NOMO-1 treated with DMSO at 0.1 percent for 48 hours (cell line): ENCODE measurements at regions not wholly inside any gene's neighbourhood (a gene's known extent, or its start where the extent isn't known, plus 50 kb on each side); places are given as distances from the start of the nearest gene placed in this dataset.
"Not testable (repeated sequence)": the region's sequence is repeated elsewhere in the genome, so short reads cannot be mapped to it uniquely, and the experiment has no call there.

Experiments used
- DNase-seq: peaks from one replicate; lab custom pipeline; 2025; ENCODE audit not compliant: unreplicated experiment; lab: John Stamatoyannopoulos, UW

DNA sequence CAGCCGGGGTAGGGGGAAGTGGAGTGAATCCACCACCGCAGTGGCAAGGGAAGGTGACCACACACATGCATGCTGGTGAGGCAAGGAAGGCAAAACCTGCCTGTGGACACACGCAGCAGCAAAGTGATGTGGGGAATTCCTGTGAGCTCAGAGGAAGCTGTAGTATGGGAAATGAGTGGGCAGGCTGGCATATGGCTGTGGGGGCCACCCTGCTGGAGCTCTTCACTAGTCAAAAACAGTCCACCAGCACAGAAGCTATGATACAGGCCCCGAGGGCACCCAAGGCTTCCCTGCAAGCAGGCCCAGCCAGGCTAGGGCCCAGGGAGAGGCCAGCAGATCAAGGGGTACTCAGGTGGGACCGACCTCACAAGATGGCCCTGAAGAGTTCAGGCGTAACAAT is 239.1 kb downstream of the CHM start:
- no peak for DNase-seq

DNA sequence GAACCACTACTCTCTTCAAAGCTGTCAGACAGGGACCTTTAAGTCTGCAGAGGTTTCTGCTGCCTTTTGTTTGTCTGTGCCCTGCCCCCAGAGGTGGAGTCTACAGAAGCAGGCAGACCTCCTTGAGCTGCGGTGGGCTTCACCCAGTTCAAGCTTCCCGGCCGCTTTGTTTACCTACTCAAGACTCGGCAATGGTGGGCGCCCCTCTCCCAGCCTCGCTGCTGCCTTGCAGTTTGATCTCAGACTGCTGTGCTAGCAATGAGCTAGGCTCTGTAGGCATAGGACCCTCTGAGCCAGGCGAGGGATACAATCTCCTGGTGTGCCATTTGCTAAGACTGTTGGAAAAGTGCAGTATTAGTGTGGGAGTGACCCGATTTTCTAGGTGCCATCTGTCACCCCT is 275.0 kb downstream of the CHM start:
- DNase-seq = not testable (repeated sequence)

DNA sequence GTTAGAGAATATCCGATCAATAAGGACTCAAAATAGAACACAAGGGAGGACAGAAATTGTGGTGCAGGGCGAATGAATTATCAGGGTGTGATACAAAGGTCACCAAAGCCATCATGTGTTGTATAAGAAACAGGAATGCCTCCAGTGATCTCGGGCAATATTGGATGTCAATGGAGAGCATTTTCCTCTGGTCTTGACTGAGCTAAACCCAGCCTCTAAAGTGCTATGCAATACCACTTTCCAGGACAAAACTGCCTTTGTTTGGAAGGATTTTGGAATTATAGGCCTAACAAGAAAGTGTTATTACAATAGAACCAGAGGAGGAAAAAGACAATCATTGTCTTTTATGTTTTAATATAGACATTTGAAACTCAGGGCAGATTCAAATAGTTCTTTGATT is 281.7 kb downstream of the CHM start:
- DNase-seq = no peak

DNA sequence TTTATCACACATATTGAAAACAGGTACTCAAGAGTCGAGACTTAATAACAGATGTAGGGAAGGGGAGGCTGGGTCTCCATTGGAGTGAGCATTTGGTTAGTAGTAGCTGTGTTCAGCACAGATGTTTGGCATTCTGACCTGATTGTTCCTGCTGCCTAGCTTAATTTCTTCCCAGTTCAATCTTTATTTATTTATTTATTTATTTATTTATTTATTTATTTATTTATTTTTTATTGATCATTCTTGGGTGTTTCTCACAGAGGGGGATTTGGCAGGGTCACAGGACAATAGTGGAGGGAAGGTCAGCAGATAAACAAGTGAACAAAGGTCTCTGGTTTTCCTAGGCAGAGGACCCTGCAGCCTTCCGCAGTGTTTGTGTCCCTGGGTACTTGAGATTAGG is 324.3 kb downstream of the CHM start:
- DNase-seq = not testable (repeated sequence)

DNA sequence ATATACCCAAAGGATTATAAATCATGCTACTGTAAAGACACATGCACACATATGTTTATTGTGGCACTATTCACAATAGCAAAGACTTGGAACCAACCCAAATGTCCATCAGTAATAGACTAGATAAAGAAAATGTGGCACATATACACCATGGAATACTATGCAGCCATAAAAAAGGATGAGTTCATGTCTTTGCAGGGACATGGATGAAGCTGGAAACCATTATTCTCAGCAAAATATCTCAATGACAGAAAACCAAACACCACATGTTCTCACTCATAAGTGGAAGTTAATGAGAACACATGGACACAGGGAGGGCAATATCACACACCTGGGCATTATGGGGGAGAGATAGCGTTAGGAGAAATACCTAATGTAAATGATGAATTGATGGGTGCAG is 323.8 kb upstream of the POF1B start:
- DNase-seq = not testable (repeated sequence)

DNA sequence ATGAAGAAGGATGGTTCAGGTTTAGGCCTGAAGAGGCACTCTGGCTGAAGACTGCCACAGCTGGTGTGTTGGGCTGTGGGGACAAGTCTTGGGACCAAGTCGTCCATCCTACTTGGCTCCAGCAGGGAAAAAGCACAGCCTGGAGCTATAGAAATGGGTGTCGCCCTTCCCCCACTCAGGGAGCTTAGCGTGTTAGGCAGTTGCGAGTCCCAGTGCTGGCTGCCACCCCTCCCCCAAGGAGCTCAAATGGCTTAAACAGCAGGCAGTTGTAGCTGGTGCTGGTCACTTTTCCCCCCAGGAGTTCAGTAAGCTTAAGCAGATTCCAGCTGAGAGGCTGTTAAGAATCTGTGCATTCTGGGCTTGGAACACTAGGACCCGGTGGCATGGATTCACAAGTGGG is 319.5 kb upstream of the POF1B start:
- no peak for DNase-seq

DNA sequence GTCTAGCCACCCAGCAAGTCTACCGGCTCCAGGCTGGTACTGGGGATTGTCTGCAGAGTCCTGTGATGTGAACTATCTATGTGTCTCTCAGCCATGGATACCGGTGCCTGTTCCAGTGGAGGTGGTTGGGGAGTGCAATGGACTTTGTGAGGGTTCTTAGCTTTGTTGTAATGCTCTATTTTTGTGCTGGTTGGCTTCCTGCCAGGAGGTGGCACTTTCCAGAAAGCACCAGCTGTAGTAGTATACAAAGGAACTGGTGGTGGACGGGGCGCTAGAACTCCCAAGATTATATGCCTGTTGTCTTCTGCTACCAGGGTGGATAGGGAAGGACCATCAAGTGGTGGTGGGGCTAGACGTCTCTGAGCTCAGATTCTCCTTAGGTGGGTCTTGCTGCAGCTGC is 306.4 kb upstream of the POF1B start:
- no peak for DNase-seq

DNA sequence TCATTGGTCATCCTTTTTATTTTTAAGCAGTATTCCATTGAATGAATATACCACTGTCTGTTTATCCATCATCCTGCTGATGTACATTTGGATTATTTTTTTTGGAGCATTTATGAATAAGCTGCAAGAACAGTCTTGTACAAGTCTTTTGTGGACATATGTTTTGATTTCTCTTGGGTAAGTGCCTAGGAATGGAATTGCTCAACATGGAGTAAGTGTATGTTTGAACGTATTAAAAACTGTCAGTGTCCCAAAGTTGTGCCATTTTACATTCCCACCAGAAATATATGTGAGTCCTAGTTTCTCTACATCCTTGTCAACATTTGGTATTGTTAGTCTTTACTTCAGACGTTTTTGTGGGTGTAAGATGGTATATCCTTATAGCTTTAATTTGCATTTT is 287.0 kb upstream of the POF1B start:
- DNase-seq = no peak

DNA sequence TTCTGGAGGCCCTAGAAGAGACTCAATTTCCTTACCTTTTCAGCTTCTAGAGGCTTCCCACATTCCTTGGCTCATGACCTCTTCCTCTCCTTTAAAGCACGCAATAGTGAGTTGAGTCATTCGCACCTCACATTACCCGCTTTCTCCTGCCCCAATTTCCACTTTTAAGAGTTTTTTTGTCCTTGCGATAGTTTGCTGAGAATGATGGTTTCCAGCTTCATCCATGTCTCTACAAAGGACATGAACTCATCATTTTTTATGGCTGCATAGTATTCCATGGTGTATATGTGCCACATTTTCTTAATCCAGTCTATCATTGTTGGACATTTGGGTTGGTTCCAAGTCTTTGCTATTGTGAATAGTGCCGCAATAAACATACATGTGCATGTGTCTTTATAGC is 284.5 kb upstream of the POF1B start:
- DNase-seq = not testable (repeated sequence)

DNA sequence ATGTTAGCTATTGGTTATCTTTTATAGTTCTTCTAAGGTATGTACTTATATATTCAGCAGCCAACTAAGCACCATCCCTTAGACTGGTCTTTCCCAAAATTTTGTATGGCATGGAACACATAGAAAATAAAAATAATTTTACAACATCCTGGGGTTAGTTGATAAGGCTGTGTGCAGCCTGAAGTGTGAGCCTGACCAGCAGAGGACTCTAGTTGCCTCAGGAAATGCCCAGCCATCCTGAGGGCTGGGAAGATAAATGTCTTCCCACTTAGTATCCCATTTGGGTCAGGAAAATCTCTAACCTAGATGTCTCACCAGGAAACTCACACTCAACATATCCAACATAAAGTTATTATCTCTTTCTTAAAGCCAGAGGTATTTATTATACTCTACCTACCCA is 251.4 kb upstream of the POF1B start:
- DNase-seq = no peak

DNA sequence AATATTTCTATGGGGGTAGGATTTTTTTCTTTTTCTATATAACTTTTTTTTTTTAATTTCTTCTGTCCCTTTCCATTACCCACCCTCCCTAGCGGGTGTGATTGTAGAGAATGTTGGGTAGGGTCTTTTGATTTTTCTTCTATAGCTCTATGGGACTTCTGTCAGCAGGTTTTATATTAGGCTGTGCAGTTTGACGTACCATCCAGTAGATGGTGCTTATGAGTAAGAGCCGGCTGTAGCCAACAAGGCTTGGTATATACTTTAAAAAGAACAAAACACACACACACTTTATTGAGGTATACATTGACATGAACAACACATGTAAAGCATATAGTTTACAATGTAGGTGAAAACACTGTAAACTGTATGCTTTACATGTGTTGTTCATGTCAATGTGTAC is 247.9 kb upstream of the POF1B start:
- DNase-seq = peak; percentile 14

DNA sequence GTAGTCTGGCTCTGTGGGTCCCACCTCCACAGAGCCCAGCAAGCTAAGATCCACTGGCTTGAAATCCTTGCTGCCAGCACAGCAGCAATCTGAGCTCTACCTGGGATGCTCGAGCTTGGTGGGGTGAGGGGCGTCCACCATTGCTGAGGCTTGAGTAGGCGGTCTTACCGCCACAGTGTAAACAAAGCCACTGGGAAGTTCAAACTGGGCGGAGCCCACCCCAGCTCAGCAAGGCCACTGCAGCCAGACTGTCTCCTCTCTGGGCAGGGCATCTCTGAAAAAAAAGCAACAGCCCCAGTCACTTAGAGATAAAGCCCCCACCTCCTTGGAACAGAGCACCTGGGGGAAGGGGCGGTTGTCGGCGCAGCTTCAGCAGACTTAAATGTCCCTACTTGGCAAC is 243.2 kb upstream of the POF1B start:
- DNase-seq = no peak

DNA sequence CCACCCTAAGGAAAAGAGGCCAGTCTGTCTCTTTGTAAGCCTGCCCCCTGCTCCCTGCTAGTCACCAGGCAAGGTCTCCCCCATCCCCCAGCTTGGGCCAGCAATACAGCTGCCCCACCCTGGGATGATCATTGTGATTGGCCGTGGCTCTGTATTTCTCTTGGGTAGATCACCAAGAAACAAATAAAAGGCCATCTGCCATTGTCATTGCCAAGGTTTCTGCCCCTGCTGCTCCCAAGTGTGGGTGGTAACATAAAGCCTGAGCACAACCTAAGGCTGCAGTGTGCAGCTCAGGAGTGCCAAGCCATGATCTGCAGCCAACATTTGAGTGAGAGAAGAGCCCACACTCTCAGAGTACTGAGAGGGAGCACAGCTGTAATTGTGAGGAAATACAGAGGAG is 241.0 kb upstream of the POF1B start:
- no peak for DNase-seq

DNA sequence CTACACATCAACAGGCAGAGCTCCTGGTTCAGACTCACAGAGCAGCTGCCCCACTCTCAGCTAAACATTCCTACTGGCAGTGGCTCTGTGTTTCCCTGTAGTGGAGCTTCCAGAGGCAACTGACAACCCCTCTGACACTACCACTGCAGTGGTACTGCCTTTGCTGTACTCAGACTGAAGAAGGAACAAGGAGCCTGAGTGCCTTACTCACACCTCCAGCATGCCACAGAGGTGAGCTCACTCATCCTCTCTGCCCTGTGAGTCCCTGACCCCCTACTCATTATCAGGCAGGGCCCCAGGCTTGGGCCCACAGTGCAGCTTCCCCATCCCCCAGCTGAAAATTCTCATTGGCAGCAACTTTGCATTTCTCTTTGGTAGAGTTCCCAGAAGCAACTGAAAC is 240.5 kb upstream of the POF1B start:
- DNase-seq = no peak

DNA sequence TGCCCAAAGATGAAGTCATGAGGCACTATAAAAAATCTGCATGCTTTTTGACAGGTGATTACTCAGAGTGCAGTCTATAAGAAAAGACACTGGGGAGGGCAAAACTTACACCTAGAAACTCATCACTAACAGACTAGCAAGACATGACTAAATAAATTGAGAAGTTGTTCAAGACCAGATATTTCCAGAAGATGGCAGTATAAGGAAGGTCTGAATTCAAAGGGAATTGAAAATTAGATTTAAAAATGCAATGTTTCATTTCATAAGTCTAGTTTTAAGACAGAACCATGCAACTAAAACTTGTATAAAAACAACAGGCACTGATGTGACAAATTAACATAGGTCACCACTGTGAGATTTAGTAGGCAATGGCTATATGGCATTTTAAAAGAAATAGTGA is 232.5 kb upstream of the POF1B start:
- peak; percentile 10 for DNase-seq

DNA sequence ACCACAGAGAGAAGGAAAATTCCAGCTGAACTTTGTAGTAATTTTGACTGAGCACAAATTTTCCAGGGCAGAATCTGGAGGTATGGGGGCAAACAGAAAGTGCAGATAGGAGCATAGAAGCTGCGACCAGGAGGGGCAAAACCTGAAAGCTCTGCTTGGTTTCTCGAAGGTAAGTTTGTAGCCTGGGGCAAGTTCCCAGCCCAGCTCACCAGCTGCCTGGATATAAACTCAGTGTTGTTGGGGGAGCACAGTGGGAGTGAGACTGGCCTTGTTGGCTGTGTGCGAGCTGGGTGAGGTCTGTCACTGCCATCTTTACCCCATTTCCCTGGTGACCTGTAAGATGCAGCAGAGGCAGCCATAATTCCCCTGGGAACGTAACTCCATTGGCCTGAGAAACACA is 213.5 kb upstream of the POF1B start:
- DNase-seq = no peak

DNA sequence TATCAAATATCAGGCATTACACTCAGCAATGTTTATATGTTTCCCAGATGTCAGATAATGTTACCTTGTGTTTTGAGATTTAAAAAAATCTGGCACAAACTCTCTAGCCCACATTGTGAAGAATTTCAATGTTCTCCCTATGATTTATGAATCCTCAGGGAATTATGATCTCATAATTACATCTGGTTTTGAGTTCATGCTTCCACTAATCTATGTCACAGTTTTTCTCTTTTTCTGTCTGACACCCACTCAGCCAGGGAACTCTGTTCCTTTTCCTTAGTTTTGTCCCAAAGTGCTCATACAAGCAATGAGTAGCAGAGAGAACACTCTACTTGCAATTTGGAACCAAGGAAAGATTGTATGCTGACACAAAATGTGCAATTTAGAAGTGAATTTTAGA is 212.1 kb upstream of the POF1B start:
- no peak for DNase-seq

DNA sequence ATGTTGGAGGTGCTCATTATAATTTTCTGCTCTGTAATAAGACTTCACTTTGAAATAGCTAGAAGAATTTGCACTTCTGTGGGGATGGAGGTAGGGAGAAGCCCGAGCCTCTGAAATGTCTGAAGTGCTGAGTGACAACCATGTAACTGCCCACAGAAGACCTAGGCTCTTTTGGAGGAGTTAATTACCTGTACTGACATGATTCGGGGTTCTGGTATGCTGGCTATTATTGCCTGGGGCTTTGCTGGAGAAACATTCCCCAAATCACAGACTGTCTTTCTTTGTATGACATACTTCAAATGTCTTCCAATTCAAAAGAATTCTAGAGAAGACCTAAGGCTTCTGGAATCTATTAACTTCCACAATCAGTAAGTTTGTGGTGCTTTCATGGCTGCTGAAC is 211.2 kb upstream of the POF1B start:
- DNase-seq = no peak

DNA sequence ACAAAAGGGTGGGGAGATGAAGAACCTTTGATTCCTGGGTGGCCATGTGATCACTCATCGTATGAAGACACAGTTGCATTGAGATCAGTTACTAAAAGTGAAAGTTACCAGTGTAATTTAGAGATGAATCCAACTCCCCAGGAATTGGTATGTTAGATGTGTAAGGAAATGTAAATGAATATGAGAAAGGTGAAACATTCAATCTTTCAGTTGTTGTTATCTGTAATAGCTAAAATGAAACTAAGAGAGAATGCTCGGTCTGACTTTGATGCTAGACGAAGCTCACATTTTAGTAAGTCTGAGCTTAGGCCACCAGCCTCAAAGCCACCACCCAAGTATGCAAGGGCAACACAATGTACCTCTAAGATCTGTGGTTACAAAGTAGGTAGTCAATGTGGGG is 194.3 kb upstream of the POF1B start:
- no peak for DNase-seq

DNA sequence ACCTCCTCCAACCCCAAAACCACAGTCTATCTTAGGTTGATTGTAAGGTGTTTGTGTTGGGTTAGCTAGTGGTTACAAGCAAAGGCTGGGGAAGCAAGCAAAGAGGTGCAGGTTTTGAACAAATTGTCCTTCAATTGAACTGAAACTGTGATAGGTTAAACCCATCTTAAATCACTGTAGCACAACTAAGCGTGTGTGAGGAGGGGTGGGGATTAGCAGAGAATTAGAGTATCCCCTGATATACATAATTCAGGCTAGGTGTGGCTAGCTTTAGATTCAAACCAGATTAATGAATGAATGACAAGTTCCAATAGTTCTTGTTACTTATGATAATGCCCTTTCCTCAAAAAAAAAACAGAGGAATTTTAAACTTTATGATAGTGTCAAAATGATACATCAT is 191.0 kb upstream of the POF1B start:
- DNase-seq = no peak

DNA sequence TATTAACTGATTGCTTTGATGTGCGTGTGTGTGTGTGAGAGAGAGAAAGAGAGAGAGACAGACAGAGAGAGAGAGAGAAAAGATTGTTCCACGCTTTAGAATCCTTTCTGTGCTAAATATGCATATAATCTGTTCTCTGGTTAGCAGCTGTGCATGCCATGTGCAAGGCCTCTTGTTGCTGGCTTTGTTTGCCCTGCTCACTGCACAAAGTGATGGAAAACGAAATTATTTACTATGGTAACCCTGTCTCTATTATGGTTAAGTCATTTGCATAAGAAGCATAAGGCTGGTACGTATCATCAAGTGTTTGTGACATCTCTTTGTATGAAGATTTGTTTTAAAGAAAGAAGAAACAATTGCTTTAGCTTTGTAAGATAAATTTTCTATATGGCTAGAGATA is 190.2 kb upstream of the POF1B start:
- DNase-seq = no peak

DNA sequence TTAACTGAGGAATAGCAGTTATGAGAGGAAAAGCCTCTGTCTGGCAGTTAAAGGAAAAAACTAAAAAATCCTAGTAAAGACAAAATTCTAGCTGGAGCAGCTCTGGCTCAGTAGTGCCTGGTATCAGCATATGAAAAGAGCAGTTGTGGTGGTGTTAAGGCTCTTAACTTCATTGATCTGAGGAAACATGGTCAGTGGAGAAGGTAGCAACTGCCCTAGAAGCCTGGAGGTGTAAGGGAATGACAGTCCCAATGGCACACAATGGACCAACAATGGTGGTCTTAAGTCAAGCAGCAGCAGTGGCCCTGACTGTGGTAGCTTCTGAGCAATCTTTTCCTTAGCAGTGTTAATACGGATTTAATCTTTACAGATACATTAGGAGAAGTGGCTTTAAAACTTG is 189.6 kb upstream of the POF1B start:
- no peak for DNase-seq

DNA sequence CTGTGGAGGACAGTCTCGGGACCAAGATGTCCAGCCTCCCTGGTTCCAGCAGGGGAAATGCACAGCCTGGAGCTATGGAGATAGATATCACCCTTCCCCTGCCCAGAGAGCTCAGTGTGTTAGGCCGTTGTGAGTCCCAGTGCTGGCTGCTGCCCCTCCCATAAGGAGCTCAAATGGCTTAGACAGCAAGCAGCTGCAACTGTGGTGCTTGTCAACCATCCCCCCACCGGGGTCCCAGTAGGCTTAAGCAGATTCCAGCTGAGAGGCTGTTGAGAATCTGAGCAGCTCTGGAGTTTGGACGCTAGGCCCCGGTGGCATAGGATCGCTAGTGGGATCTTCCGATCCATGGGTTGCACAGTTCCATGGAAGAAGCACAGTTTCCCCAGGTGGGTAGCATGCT is 181.8 kb upstream of the POF1B start:
- DNase-seq = no peak

DNA sequence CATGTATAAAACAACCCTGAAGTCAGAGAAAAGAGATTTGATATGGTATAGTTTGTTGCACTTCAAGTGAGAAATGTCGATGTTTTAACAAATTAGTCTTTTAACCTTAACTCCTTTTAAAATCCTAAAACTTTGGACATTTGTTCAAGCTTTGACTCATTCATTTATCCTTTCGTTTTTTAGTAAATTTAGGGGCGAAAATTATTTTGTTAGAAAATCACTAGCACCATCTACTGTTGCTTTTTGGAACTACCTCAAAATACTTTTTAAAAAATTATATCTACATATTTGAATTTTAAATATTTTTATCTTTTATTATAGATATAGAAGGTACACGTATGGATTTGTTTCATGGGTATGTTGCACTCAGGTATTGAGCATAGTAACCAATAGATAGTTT is 165.1 kb upstream of the POF1B start:
- no peak for DNase-seq
